GM12891 (cell line): ENCODE measurements at regions not wholly inside any gene's neighbourhood (a gene's known extent, or its start where the extent isn't known, plus 50 kb on each side); places are given as distances from the start of the nearest gene placed in this dataset.

Source experiments
- POLR2AphosphoS5 ChIP-seq: IDR thresholded peaks from 2 replicates; pipeline ENCODE4 v1.6.1; 2011; ENCODE audit warnings: low read depth, low read length, control low read depth
- SPI1 ChIP-seq: IDR thresholded peaks from 2 replicates; pipeline ENCODE4 v1.6.1; 2011; ENCODE audit warnings: low read depth, low read length, control low read depth

- TF ChIP-seq SPI1: no peak
- no peak for TF ChIP-seq POLR2AphosphoS5
Observed at GRCh38 chr5:52692606-52693005, 95.1 kb upstream of the ITGA1 start.
